Right atrium auricular region (tissue), 2 donors: ENCODE measurements at regions not wholly inside any gene's neighbourhood (a gene's known extent, or its start where the extent isn't known, plus 50 kb on each side); places are given as distances from the start of the nearest gene placed in this dataset.
"Not testable (repeated sequence)": the region's sequence is repeated elsewhere in the genome, so short reads cannot be mapped to it uniquely, and the experiment has no call there.

Source experiments
- DNase-seq: peaks from one replicate; pipeline ENCODE4 v3.0.0-alpha.2; 2019; ENCODE audit warnings: low spot score
- H3K27ac ChIP-seq, 2 donors: fragments of 200-600 bp; sonication (generic); 1 replicate in 1 of 2; 2 replicates in 1 of 2; pipeline ENCODE4 v1.5.1; 2016 to 2019
- H3K27me3 ChIP-seq, 2 donors: fragments of 200-600 bp; sonication (generic); one replicate each; pipeline versions ENCODE4 v1.5.1 to v1.6.0; 2017 to 2019
- H3K36me3 ChIP-seq: fragments of 200-600 bp; sonication (generic); one replicate; pipeline ENCODE4 v1.5.1; 2016
- H3K4me1 ChIP-seq, 2 donors: fragments of 200-600 bp; sonication (generic); one replicate each; pipeline versions ENCODE4 v1.5.1 to v1.6.0; 2017 to 2019
- H3K4me3 ChIP-seq, 2 donors: fragments of 200-600 bp; sonication (generic); 1 replicate in 1 of 2; 2 replicates in 1 of 2; pipeline ENCODE4 v1.5.1; 2017 to 2019; ENCODE audit warnings: mild to moderate bottlenecking in 1 of 2, moderate library complexity in 1 of 2
- H3K9me3 ChIP-seq, 2 donors: fragments of 200-600 bp; sonication (generic); one replicate each; pipeline ENCODE4 v1.5.1; 2019
- TF ChIP-seq, protein P1 (sequence below), 2 donors: fragments of 200-600 bp; sonication (generic); IDR thresholded peaks; one replicate each; pipeline ENCODE4 v1.5.1; 2019; ENCODE audit warnings: antibody characterized with exemption in 2 of 2

DNA sequence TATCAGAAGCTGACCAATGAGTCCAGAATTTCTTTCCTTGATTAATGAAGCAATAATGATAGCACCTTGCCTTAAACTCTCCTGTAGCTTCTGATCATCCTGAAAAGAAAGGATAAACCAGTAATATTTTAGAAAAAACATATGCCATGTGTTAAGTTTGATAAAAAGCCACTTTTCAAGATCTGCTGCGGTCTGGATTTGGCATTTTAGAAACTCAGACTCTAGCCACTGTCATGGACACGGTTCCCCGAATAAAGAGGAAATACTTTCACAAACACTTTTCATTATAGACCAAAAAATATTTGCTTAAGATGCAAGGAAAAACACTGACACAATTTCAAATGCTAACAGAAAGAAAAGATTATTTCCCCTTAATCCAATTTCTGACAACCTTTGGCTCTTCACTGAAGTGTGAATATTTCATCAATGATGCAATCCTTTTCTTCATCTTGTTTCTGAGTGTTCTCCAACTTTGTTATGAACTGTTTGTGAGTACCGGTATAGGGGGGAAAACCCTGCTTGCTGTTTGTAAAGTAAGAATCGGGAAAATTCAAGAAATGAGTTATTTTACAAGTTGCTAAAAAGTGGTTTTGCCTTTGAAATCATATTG is 329.5 kb downstream of the CRPPA start:
- Histone ChIP-seq H3K4me1 (peaks cover 0 to 18% of the 10 kb centered on the region in 2 donors), H3K27me3 (no peaks in the 10 kb centered on the region), H3K4me3 (no peak overlapping the region), H3K9me3 (no peaks in the 10 kb centered on the region), H3K36me3 (no peaks in the 10 kb centered on the region), H3K27ac (peak overlapping the region in 1 of 2 donors; percentile 8)
- DNase-seq: no peak
- TF ChIP-seq, protein P1, sequence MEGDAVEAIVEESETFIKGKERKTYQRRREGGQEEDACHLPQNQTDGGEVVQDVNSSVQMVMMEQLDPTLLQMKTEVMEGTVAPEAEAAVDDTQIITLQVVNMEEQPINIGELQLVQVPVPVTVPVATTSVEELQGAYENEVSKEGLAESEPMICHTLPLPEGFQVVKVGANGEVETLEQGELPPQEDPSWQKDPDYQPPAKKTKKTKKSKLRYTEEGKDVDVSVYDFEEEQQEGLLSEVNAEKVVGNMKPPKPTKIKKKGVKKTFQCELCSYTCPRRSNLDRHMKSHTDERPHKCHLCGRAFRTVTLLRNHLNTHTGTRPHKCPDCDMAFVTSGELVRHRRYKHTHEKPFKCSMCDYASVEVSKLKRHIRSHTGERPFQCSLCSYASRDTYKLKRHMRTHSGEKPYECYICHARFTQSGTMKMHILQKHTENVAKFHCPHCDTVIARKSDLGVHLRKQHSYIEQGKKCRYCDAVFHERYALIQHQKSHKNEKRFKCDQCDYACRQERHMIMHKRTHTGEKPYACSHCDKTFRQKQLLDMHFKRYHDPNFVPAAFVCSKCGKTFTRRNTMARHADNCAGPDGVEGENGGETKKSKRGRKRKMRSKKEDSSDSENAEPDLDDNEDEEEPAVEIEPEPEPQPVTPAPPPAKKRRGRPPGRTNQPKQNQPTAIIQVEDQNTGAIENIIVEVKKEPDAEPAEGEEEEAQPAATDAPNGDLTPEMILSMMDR (IDR thresholded peaks at IDR 0.05): no peak

GRCh38 chr7:16089801-16090200 is 331.5 kb downstream of the CRPPA start:
- Histone ChIP-seq H3K36me3 (no peaks in the 10 kb centered on the region), H3K27me3 (no peaks in the 10 kb centered on the region), H3K4me1 (peaks cover 0 to 5% of the 10 kb centered on the region in 2 donors), H3K4me3 (no peak overlapping the region), H3K9me3 (no peaks in the 10 kb centered on the region), H3K27ac (no peak overlapping the region)
- TF ChIP-seq, protein P1 (IDR thresholded peaks at IDR 0.05): no peak
- DNase-seq: no peak

GRCh38 chr7:16089191-16089590 is 332.1 kb downstream of the CRPPA start:
- no peaks in the 10 kb centered on the region for H3K9me3 ChIP-seq
- no peak overlapping the region for H3K4me3 ChIP-seq
- H3K27me3 ChIP-seq: no peaks in the 10 kb centered on the region
- TF ChIP-seq, protein P1 (IDR thresholded peaks at IDR 0.05): no peak
- no peaks in the 10 kb centered on the region for H3K36me3 ChIP-seq
- no peak for DNase-seq
- H3K27ac ChIP-seq: no peak overlapping the region
- peaks cover 0 to 4% of the 10 kb centered on the region in 2 donors for H3K4me1 ChIP-seq

- Histone ChIP-seq H3K9me3 (no peaks in the 10 kb centered on the region), H3K27me3 (no peaks in the 10 kb centered on the region), H3K36me3 (no peaks in the 10 kb centered on the region), H3K4me3 (no peak overlapping the region), H3K27ac (no peak overlapping the region), H3K4me1 (peaks cover 0 to 4% of the 10 kb centered on the region in 2 donors)
- TF ChIP-seq, protein P1 (IDR thresholded peaks at IDR 0.05): no peak
- DNase-seq: no peak
Measured at GRCh38 chr7:16086743-16087142, 334.6 kb downstream of the CRPPA start.

GRCh38 chr7:16085780-16086179 is 335.6 kb downstream of the CRPPA start:
- not testable (repeated sequence) for H3K36me3 ChIP-seq, H3K4me1 ChIP-seq, H3K4me3 ChIP-seq, H3K27ac ChIP-seq, H3K9me3 ChIP-seq, H3K27me3 ChIP-seq, DNase-seq

DNA sequence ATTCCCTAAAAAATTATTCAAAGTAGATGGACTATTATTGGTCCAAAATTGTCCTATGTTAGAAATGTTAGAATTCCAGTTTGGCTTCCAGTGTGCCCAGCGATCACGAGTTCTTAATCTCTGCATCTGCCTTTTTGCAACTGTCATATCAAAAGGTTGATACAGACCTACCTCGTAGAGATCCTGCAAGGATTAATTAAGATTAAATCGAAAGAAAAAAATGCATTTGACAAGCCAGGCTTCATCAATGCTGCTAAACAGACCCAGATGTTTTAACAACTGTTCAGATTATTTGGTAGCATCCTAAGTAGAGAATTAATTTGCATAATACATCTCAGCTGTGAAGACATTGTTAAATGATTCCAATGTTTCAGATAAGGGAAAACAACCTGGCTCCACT is 336.5 kb downstream of the CRPPA start:
- H3K36me3 ChIP-seq: no peaks in the 10 kb centered on the region
- H3K27me3 ChIP-seq: no peaks in the 10 kb centered on the region
- H3K4me1 ChIP-seq: no peaks in the 10 kb centered on the region
- no peak overlapping the region for H3K4me3 ChIP-seq
- no peak for DNase-seq
- TF ChIP-seq, protein P1 (IDR thresholded peaks at IDR 0.05): no peak
- H3K9me3 ChIP-seq: no peaks in the 10 kb centered on the region
- H3K27ac ChIP-seq: no peak overlapping the region
